ENCODE measurements at regions not wholly inside any gene's neighbourhood (a gene's known extent, or its start where the extent isn't known, plus 50 kb on each side); places are given as distances from the start of the nearest gene placed in this dataset.

- TF ChIP-seq CTCF (IDR thresholded peaks at IDR 0.05), result no peak
- no peak for TF ChIP-seq EZH2 (IDR thresholded peaks at IDR 0.05)
Measured at GRCh38 chrX:14295426-14295825, 233.9 kb upstream of the GLRA2 start.
